Activated naive CD8-positive, alpha-beta T cell treated with anti-CD3 and anti-CD28 coated beads for 36 hours (primary cell): ENCODE measurements at regions not wholly inside any gene's neighbourhood (a gene's known extent, or its start where the extent isn't known, plus 50 kb on each side); places are given as distances from the start of the nearest gene placed in this dataset.
"Not testable (repeated sequence)": the region's sequence is repeated elsewhere in the genome, so short reads cannot be mapped to it uniquely, and the experiment has no call there.

Source experiments
- DNase-seq: peaks from one replicate; pipeline ENCODE4 v3.0.0; 2021
- H3K27ac Mint-ChIP-seq: one replicate; pipeline ENCODE4 v1.8.0; 2022; ENCODE audit warnings: mild to moderate bottlenecking, moderate library complexity, mixed read lengths
- H3K27me3 Mint-ChIP-seq: one replicate; pipeline ENCODE4 v1.8.0; 2022; ENCODE audit warnings: mild to moderate bottlenecking, mixed read lengths
- H3K36me3 Mint-ChIP-seq: one replicate; pipeline ENCODE4 v1.8.0; 2021; ENCODE audit warnings: mild to moderate bottlenecking, mixed read lengths
- H3K4me1 Mint-ChIP-seq: one replicate; pipeline ENCODE4 v1.8.0; 2021; ENCODE audit warnings: mixed read lengths
- H3K4me3 Mint-ChIP-seq: one replicate; pipeline ENCODE4 v1.8.0; 2022; ENCODE audit warnings: mild to moderate bottlenecking, moderate library complexity, mixed read lengths
- H3K9me3 Mint-ChIP-seq: one replicate; pipeline ENCODE4 v1.8.0; 2022; ENCODE audit warnings: mixed read lengths

DNA sequence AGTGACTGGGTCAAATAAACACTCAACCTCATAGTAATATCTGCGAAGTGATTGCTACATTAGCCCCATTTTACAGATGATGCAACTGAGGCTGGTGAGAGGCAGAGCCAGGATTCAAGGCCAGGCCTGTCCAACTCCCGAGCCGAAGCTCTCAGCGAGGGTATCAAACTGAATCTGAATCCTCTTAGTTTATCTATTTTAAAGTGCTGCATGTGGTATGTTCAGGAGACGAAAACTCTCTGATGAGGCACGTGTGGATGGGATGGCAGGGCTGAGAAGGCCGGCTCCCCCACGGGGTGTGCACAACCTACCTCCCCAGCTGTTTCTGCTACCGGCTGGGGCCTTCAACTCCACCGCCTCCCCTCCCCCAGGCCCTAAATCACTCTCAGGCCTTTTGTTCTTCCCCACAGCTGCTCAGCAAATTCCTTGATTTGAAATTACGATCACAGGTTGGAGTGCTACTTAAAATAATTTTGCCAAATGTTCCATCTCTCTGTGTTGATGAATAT, 171.8 kb downstream of the TOMM20 start:
- peaks cover 68% of the 10 kb centered on the region for H3K4me1 Mint-ChIP-seq
- no peak overlapping the region for H3K4me3 Mint-ChIP-seq
- no peaks in the 10 kb centered on the region for H3K27me3 Mint-ChIP-seq
- no peak for DNase-seq
- H3K36me3 Mint-ChIP-seq, result peaks cover 3% of the 10 kb centered on the region
- H3K9me3 Mint-ChIP-seq, result no peaks in the 10 kb centered on the region
- peak overlapping the region; percentile 65 for H3K27ac Mint-ChIP-seq

DNA sequence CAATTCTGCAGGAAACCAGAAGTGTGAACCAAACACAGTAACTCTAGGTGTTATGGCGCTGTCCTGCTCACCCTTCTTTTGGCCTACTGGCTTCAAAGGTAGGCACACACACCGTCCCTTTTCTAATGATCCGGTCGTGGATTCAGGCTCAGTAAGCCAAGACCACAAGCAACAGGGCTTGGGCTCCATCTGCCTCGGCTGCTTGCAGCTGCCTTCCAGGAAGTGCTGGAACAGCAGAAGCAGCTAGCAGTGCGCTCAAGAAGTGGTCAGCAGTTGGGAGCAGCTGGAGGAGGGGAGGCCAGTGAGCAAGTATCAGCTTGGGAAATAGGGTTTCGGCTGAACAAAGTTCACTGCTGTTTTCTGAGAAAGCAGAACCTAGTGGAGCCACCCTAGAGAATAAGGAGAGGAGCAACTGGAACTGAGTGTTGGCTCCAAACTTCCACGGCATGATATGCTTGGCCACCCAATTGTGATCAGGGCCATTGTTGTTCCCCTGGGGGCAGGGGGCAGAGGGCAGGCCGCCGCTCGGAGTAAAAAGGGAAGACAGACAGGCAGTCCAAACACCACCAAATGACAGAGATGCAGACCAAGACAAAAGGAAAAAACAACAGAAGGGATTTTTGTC, 173.4 kb downstream of the TOMM20 start:
- no peaks in the 10 kb centered on the region for H3K9me3 Mint-ChIP-seq
- no peaks in the 10 kb centered on the region for H3K27me3 Mint-ChIP-seq
- H3K36me3 Mint-ChIP-seq, result no peaks in the 10 kb centered on the region
- no peak overlapping the region for H3K4me3 Mint-ChIP-seq
- peak overlapping the region; percentile 84 for H3K27ac Mint-ChIP-seq
- peaks cover 54% of the 10 kb centered on the region for H3K4me1 Mint-ChIP-seq
- no peak for DNase-seq

DNA sequence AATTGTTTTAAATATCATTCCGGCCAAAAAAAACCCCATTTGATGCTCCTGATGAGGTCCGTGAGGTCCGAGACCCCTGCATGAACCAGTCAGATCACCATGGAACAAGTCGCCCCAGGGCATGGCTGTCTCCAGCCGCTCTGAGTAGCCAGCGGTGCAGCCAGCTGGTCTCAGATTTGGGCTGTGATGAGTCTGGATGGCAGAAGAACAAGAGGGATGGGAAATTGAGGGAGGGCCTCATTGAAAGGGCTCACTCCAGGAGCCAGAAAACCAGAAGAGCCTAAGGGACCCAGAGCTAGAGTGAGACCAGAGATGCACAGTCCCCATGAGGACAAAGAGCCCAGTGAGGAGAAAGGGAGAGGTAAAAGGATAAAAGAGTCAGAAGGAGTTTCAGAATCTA, 174.0 kb downstream of the TOMM20 start:
- H3K27ac Mint-ChIP-seq, result peak overlapping the region; percentile 84
- DNase-seq, result no peak
- peaks cover 3% of the 10 kb centered on the region for H3K9me3 Mint-ChIP-seq
- no peak overlapping the region for H3K4me3 Mint-ChIP-seq
- no peaks in the 10 kb centered on the region for H3K36me3 Mint-ChIP-seq
- peaks cover 49% of the 10 kb centered on the region for H3K4me1 Mint-ChIP-seq
- no peaks in the 10 kb centered on the region for H3K27me3 Mint-ChIP-seq

DNA sequence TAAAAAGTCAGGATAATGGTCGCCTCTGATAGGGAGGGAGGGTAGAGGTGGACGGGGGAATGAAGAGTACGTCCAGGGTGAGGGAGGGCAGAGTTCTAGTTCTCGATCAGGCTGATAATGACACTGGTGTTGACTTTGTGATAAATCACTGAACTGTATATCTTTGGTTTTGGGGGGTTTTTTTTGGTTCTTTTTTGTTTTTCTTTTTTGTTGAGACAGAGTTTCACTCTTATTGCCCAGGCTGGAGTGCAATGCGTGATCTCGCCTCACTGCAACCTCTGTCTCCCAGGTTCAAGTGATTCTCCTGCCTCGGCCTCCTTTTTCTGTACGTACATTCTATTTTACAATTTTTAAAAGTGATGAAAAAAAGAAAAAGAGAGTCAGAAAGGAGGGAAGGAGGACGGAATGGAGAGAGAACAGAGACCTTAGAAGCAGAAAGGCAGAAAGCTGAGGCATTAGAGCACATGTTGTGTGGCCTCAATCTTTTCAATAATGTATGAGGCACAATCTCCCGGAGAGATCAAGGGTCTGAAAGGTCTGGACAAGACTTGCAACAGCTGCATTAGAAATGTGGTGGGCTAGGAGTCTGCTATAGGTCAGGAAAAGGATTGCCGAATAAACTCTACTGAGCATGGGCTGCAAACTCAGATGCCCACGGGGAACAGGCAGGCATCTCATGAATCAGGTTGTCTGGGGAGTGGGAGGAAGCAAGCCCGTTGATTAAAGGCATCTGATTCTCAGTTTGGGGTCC, 174.8 kb downstream of the TOMM20 start:
- H3K36me3 Mint-ChIP-seq, result no peaks in the 10 kb centered on the region
- H3K9me3 Mint-ChIP-seq, result peaks cover 9% of the 10 kb centered on the region
- H3K4me3 Mint-ChIP-seq, result no peak overlapping the region
- no peak for DNase-seq
- H3K4me1 Mint-ChIP-seq, result peaks cover 41% of the 10 kb centered on the region
- no peak overlapping the region for H3K27ac Mint-ChIP-seq
- no peaks in the 10 kb centered on the region for H3K27me3 Mint-ChIP-seq

DNA sequence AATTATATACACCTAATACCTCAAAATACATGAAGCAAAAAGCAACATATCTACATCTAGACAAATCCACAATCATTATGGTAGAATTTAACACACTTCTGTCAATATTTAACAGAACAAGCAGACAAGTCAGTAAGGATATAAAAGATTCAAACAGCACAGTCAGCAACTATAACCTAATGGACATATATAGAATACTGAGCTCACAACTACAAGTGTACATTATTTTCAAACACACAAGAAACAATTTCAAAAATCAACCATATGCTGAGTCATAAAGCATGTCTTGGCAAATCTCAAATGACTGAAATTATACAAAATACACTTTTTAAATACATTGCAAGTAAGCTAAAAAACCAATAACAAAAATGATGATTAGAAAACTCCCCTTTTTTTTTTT, 178.0 kb downstream of the TOMM20 start:
- DNase-seq, result no peak
- peaks cover 19% of the 10 kb centered on the region for H3K4me1 Mint-ChIP-seq
- no peak overlapping the region for H3K4me3 Mint-ChIP-seq
- peaks cover 9% of the 10 kb centered on the region for H3K9me3 Mint-ChIP-seq
- no peaks in the 10 kb centered on the region for H3K27me3 Mint-ChIP-seq
- H3K27ac Mint-ChIP-seq, result no peak overlapping the region
- H3K36me3 Mint-ChIP-seq, result no peaks in the 10 kb centered on the region

DNA sequence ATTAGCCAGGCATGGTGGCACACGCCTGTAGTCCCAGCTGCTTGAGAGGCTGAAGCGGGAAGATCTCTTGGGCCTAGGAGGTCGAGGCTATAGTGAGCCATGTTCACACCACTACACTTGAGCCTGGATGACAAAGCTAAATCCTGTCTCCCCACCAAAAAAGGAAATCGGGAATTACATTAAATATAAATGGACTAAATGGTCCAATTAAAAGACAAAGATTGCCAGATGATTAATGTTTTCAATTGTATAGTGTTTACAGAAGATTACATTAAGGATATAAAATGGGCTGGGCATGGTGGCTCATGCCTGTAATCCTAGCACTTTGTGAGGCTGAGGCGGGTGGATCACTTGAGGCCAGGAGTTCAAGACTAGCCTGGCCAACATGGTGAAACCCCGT, 179.1 kb downstream of the TOMM20 start:
- H3K4me3 Mint-ChIP-seq, H3K27ac Mint-ChIP-seq, H3K27me3 Mint-ChIP-seq, H3K36me3 Mint-ChIP-seq, DNase-seq: not testable (repeated sequence)
- Mint-ChIP-seq H3K4me1 (peaks cover 19% of the 10 kb centered on the region), H3K9me3 (peaks cover 12% of the 10 kb centered on the region)

DNA sequence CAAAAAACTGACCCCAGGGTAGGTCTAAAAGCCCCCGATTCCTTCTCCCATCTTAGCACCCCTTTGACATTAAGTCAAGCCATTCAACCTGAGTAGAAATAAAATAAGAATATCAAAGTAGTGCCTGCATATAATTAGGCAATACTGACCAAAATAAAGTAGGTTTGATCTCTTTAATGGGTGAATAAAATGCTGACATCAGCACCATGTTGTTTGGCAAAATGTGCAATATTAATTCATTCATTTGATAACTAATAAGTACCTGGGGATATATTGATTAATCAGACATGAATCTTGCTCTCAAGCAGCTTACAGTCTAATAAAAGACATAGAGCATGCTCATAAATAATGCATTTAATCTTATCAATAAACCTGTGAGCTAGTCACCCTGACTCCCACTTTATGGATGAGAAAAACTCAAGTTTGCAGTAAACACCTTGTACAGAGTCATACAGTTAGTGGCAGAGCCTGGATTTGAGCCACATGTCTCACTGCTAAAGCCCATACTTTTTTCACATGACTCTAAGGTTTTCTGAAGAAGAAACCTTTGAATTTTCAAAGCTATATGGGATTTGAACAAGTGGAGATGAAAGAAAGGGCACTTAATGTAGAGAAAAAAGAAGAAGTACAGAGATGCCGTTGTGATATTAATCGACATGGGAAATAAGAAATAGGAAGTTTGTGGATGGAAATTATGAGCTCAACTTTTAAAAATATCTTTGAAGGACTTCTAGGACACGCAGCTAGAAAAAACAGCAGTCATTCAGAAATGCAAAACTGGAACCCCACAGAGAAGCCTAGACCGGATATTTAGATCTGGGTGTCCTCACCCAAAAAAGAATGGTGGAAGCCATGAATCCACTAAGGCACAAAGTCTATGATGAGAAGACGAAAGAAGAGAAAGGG, 183.9 kb downstream of the TOMM20 start:
- Mint-ChIP-seq H3K4me3 (peak overlapping the region; percentile 19), H3K27me3 (no peaks in the 10 kb centered on the region), H3K36me3 (peaks cover 8% of the 10 kb centered on the region), H3K9me3 (peaks cover 14% of the 10 kb centered on the region), H3K27ac (peak overlapping the region; percentile 84), H3K4me1 (peaks cover 19% of the 10 kb centered on the region)
- DNase-seq, result no peak

DNA sequence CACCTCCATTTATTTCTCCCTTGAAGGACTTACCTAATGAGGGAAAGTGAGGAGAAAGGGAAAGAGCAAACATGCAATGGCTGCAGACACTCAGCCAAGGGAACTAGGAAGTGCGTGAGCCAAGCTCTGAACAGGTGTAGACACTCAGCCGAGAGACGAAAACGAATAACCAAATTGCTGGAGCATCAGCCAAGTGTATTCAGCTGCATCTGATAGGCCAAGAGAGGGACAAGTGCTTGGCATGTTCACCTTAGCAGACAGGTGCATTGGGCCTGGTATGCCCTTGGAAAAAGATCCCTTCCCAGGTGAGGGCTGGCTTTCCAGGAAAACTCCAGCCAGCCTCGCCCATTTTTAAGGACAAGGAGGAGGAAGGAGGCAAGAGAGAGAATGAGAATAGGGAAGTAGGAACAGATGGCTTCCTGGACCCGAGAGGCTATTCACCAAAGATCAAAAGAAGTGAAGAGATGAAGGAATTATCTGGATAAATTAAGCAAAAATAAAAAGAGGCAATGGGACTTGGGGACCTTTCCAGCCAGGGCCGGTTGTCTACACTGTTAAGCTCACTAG, 184.7 kb downstream of the TOMM20 start:
- Mint-ChIP-seq H3K4me3 (no peak overlapping the region), H3K9me3 (peaks cover 7% of the 10 kb centered on the region), H3K36me3 (peaks cover 8% of the 10 kb centered on the region), H3K4me1 (peaks cover 19% of the 10 kb centered on the region), H3K27ac (peak overlapping the region; percentile 39), H3K27me3 (no peaks in the 10 kb centered on the region)
- DNase-seq, result no peak

DNA sequence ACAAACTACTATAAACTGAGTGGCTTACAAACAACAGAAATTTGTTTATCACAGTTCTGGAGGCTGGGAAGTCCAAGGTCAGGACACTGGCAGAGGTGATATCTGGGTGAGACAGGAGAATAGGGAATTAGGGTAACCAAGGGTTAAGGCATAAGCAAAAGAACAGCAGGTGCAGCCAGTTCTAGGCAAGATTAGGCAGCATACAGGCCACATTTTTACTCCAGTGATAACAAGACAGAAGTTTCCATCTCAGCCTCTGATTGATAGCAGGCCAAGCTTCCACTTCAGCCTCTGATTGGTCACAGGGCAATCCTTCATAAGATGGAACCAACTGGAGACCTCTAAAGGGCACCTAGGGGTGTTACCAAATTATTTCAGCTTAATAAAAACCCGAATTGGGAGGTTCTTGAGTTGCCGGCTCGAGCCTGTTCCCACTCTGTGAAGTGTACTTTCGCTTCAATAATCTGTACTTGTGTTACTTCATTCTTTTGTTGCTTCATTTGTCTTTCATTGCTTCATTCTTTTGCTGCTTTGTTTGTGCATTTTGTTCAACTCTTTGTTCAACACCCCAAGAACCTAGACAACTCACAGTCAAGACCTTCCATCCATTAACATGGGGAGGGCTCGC, 185.6 kb downstream of the TOMM20 start:
- Mint-ChIP-seq H3K9me3 (peaks cover 7% of the 10 kb centered on the region), H3K27ac (no peak overlapping the region), H3K4me3 (no peak overlapping the region), H3K36me3 (peaks cover 8% of the 10 kb centered on the region), H3K4me1 (peaks cover 21% of the 10 kb centered on the region), H3K27me3 (no peaks in the 10 kb centered on the region)
- DNase-seq, result no peak

DNA sequence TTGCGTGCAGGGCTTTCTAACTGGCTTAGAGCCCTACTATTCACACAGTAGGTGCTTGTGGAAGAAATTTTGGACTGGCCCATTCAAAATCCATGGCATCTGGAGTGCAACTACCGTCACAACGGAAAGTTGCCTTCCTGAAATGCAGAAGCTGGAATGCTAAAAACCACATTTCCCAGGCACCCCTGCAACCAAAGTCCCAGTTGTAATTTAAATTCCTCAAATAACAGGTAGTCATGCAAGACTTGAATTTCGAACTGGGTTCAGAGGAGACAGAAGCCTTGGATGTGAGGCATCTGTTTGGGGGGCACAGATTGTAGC, 186.7 kb downstream of the TOMM20 start:
- Mint-ChIP-seq H3K9me3 (peaks cover 7% of the 10 kb centered on the region), H3K4me3 (no peak overlapping the region), H3K36me3 (peaks cover 8% of the 10 kb centered on the region), H3K27me3 (no peaks in the 10 kb centered on the region), H3K4me1 (peaks cover 21% of the 10 kb centered on the region), H3K27ac (no peak overlapping the region)
- DNase-seq, result no peak

DNA sequence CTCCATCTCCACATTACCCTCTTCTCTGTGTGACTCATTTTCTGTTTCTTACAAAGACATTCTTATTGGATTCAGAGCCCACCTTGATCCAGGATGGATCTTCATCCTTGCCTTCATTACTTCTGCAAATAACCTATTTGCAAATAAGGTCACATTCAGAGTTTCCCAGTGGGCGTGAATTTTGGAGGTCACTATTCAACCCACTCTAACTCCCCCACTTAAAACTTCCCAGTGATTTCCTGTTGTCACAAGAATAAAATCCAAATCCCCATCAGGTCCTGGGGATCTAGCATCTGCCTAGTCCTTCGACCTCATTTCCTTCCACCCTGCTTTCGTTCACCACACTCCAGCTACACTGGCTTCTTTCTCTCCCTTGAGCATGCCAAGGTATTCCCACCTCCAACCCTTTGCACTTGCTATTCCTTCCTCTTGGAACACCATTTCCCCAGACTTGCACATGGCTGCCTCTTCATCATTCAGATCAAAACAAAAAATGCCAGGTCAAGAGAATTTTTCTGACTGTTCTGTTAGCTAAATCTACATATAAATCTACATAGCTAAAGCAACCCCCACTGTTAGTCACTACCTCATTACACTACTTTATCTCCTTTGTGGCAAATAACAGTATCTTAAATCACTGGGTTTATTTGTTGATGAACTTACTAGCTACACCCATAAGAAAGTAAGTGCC, 187.2 kb downstream of the TOMM20 start:
- Mint-ChIP-seq H3K4me1 (peaks cover 24% of the 10 kb centered on the region), H3K27me3 (no peaks in the 10 kb centered on the region), H3K4me3 (no peak overlapping the region), H3K36me3 (peaks cover 8% of the 10 kb centered on the region), H3K27ac (no peak overlapping the region), H3K9me3 (peaks cover 7% of the 10 kb centered on the region)
- DNase-seq, result no peak

DNA sequence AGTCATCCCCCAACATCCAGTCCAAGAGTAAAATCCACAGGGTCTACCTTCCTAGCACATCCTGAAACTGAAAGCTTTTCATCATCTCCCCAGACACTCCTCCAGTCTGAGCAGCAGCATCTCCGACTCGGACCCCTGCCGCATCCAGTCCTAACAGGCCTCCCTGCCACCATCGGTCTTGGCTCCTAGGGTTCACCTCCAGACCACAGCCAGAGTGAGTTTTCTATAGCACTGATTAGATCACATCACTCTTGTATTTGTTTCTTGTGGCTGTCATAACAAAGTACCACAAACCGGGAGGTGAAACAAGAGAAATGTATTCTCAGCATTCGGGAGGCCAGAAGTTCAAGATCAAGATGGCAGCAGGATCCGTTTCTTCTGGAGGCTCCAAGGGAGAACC, 187.8 kb downstream of the TOMM20 start:
- Mint-ChIP-seq H3K4me3 (no peak overlapping the region), H3K27me3 (no peaks in the 10 kb centered on the region), H3K4me1 (peaks cover 26% of the 10 kb centered on the region), H3K27ac (no peak overlapping the region), H3K9me3 (peaks cover 7% of the 10 kb centered on the region), H3K36me3 (peaks cover 8% of the 10 kb centered on the region)
- no peak for DNase-seq

DNA sequence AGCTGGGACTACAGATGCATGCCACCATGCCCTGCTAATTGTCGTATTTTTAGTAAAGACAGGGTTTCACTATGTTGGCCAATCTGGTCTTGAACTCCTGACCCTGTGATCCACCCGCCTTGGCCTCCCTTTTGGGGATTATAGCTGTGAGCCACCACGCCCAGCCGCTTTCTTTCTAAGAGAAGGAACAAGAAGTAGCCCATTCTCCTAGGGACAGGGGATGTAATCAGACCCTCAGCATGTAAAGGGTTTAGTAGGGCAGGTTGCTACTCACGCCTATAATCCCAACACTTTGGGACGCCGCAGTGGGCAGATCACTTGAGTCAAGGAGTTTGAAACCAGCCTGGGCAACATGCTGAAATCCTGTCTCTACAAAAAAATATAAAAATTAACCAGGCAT, 189.7 kb downstream of the TOMM20 start:
- Mint-ChIP-seq H3K4me3 (no peak overlapping the region), H3K36me3 (peaks cover under 1% of the 10 kb centered on the region), H3K27me3 (no peaks in the 10 kb centered on the region), H3K4me1 (peaks cover 14% of the 10 kb centered on the region), H3K9me3 (peaks cover 3% of the 10 kb centered on the region), H3K27ac (no peak overlapping the region)
- no peak for DNase-seq

DNA sequence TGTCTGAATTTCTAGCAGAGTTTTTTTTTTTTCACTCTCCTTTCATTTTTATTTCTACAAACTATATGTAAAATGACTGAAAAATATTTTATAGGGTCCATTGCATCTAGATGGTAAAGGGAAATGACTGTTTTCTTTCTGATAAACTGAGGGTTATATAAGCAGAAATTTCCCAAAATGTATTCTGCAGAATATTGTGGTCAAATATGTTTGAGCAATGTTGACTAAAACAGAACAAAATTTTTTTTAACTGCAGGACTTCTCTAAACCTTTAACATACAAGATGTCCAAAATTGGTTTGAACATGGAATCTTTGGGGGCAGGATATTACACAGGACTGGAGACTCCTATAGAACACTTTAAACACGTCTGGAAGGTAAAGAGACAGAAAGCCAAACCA, 190.5 kb downstream of the TOMM20 start:
- Mint-ChIP-seq H3K4me1 (peaks cover 18% of the 10 kb centered on the region), H3K36me3 (no peaks in the 10 kb centered on the region), H3K27me3 (no peaks in the 10 kb centered on the region), H3K4me3 (no peak overlapping the region), H3K27ac (no peak overlapping the region), H3K9me3 (no peaks in the 10 kb centered on the region)
- no peak for DNase-seq
